ENCODE measurements at regions not wholly inside any gene's neighbourhood (a gene's known extent, or its start where the extent isn't known, plus 50 kb on each side); places are given as distances from the start of the nearest gene placed in this dataset.

- TF ChIP-seq SMAD1 (CRISPR knock-in tag; IDR thresholded peaks at IDR 0.05; ENCODE audit: borderline replicate concordance, low read depth) (no peak), CTCF (CRISPR knock-in tag; IDR thresholded peaks at IDR 0.05) (no peak), ZNF770 (CRISPR knock-in tag; IDR thresholded peaks at IDR 0.05) (no peak), REST (IDR thresholded peaks at IDR 0.05; ENCODE audit: borderline replicate concordance in 1 of 2, low read depth in 1 of 2, low read length in 2 of 2) (no peak), NR3C1 (CRISPR knock-in tag; IDR thresholded peaks at IDR 0.05) (no peak), RBM39 (IDR thresholded peaks at IDR 0.05; ENCODE audit: low read depth, low read length, poor library complexity, severe bottlenecking) (no peak)
These were observed 214.9 kb downstream of the RAP2A start for GRCh38 chr13:97648881-97649224.
